DOHH2 (cell line): ENCODE measurements at regions not wholly inside any gene's neighbourhood (a gene's known extent, or its start where the extent isn't known, plus 50 kb on each side); places are given as distances from the start of the nearest gene placed in this dataset.

Experiments
- H3F3A ChIP-seq: fragments of 200-600 bp; sonication (generic), shearing (Covaris generic); 2 replicates; pipeline ENCODE4 v1.6.0; 2016; ENCODE audit warnings: antibody characterized with exemption, mild to moderate bottlenecking; ENCODE audit not compliant: control insufficient read depth, insufficient read depth
- H3K27ac ChIP-seq: fragments of 200-600 bp; sonication (generic); 2 replicates; pipeline ENCODE4 v1.5.1; 2014; ENCODE audit warnings: low read depth, mild to moderate bottlenecking, low read length, moderate library complexity
- H3K27me3 ChIP-seq: fragments of 200-600 bp; sonication (generic); 2 replicates; pipeline ENCODE4 v1.6.1; 2014; ENCODE audit warnings: mild to moderate bottlenecking, low read length, mixed read lengths; ENCODE audit not compliant: control insufficient read depth
- H3K36me3 ChIP-seq: fragments of 200-600 bp; sonication (generic); 2 replicates; pipeline ENCODE4 v1.6.1; 2014; ENCODE audit warnings: mild to moderate bottlenecking, low read length, moderate library complexity, mixed read lengths; ENCODE audit not compliant: control insufficient read depth
- H3K4me1 ChIP-seq: fragments of 200-600 bp; sonication (generic); 2 replicates; pipeline ENCODE4 v1.6.1; 2014; ENCODE audit warnings: mild to moderate bottlenecking, low read length, mixed read lengths; ENCODE audit not compliant: control insufficient read depth
- H3K4me2 ChIP-seq: fragments of 200-600 bp; sonication (generic); 2 replicates; pipeline ENCODE4 v1.6.0; 2014; ENCODE audit warnings: mild to moderate bottlenecking, low read length, moderate library complexity
- H3K4me3 ChIP-seq: fragments of 200-600 bp; sonication (generic); 2 replicates; pipeline ENCODE4 v1.5.1; 2014; ENCODE audit warnings: mild to moderate bottlenecking, low read length, mixed read lengths
- H3K79me2 ChIP-seq: fragments of 200-600 bp; sonication (generic); 2 replicates; pipeline ENCODE4 v1.6.1; 2014; ENCODE audit warnings: mild to moderate bottlenecking, low read length, mixed read lengths; ENCODE audit not compliant: control insufficient read depth
- H3K9me2 ChIP-seq: fragments of 200-600 bp; sonication (generic); replicated peaks from 2 replicates; pipeline ENCODE4 v1.6.1; 2014; ENCODE audit warnings: mild to moderate bottlenecking, low read length, mixed read lengths; ENCODE audit not compliant: control insufficient read depth
- H3K9me3 ChIP-seq: fragments of 200-600 bp; sonication (generic); 2 replicates; pipeline ENCODE4 v1.6.1; 2014; ENCODE audit warnings: antibody characterized with exemption, low read length, mixed read lengths; ENCODE audit not compliant: control insufficient read depth, insufficient read depth
- H4K20me1 ChIP-seq: fragments of 200-600 bp; sonication (generic); 2 replicates; pipeline ENCODE4 v1.6.0; 2014; ENCODE audit warnings: low read depth, mild to moderate bottlenecking, antibody characterized with exemption, low read length, moderate library complexity; ENCODE audit not compliant: control insufficient read depth, insufficient read depth
- EZH2phosphoT487 ChIP-seq: fragments of 200-600 bp; sonication (generic); IDR thresholded peaks from 2 replicates; pipeline ENCODE4 v1.6.1; 2017; ENCODE audit warnings: borderline replicate concordance, mild to moderate bottlenecking, antibody characterized with exemption, low read length, moderate library complexity, mixed read lengths
- TF ChIP-seq, protein P1 (sequence below): fragments of 200-600 bp; sonication (generic); IDR thresholded peaks from one replicate; pipeline ENCODE4 v1.5.1; 2014; ENCODE audit warnings: antibody characterized with exemption, mild to moderate bottlenecking, low read depth, low read length; ENCODE audit not compliant: poor library complexity, severe bottlenecking

- Histone ChIP-seq H3K9me2 (no peaks in the 10 kb centered on the region), H3K4me2 (no peak overlapping the region), H3K27ac (no peak overlapping the region), H4K20me1 (no peaks in the 10 kb centered on the region), H3K9me3 (no peaks in the 10 kb centered on the region), H3F3A (no peaks in the 10 kb centered on the region), H3K4me3 (no peak overlapping the region), H3K27me3 (no peaks in the 10 kb centered on the region), H3K36me3 (no peaks in the 10 kb centered on the region), H3K4me1 (no peaks in the 10 kb centered on the region), H3K79me2 (no peaks in the 10 kb centered on the region)
- TF ChIP-seq, protein P1, sequence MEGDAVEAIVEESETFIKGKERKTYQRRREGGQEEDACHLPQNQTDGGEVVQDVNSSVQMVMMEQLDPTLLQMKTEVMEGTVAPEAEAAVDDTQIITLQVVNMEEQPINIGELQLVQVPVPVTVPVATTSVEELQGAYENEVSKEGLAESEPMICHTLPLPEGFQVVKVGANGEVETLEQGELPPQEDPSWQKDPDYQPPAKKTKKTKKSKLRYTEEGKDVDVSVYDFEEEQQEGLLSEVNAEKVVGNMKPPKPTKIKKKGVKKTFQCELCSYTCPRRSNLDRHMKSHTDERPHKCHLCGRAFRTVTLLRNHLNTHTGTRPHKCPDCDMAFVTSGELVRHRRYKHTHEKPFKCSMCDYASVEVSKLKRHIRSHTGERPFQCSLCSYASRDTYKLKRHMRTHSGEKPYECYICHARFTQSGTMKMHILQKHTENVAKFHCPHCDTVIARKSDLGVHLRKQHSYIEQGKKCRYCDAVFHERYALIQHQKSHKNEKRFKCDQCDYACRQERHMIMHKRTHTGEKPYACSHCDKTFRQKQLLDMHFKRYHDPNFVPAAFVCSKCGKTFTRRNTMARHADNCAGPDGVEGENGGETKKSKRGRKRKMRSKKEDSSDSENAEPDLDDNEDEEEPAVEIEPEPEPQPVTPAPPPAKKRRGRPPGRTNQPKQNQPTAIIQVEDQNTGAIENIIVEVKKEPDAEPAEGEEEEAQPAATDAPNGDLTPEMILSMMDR = no peak
These were observed 586.8 kb upstream of the MAP3K7 start for GRCh38 chr6:91173651-91174050.

DNA sequence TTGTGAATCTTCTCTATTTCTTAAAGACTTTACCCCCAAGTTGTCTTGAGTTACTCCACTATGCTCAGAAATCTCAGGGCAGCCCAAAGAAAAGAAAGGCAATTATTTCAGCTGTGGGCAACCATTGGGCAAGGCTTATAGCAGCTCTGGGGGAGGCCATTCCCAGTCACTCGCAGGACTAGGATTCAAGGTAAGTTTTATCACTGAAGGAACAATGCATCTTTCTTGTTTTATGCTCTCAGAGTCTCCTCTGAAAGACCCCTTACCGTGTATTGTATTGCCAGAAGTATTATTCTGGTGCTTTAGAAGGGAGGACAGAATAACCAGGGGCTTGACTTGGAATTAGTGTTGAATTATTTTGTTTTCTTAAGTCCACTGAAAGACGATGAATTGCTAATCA is 586.3 kb upstream of the MAP3K7 start:
- Histone ChIP-seq H3K79me2 (no peaks in the 10 kb centered on the region), H3K36me3 (no peaks in the 10 kb centered on the region), H3K4me2 (no peak overlapping the region), H3K4me1 (no peaks in the 10 kb centered on the region), H3K9me2 (no peaks in the 10 kb centered on the region), H3K4me3 (no peak overlapping the region), H4K20me1 (no peaks in the 10 kb centered on the region), H3K27me3 (no peaks in the 10 kb centered on the region), H3F3A (no peaks in the 10 kb centered on the region), H3K27ac (no peak overlapping the region), H3K9me3 (no peaks in the 10 kb centered on the region)
- TF ChIP-seq, protein P1 = no peak
- TF ChIP-seq EZH2phosphoT487 = no peak

- no peaks in the 10 kb centered on the region for H3K27me3 ChIP-seq
- no peaks in the 10 kb centered on the region for H3K9me3 ChIP-seq
- no peak overlapping the region for H3K4me3 ChIP-seq
- no peaks in the 10 kb centered on the region for H3K9me2 ChIP-seq
- no peaks in the 10 kb centered on the region for H3F3A ChIP-seq
- no peaks in the 10 kb centered on the region for H3K36me3 ChIP-seq
- H4K20me1 ChIP-seq = no peaks in the 10 kb centered on the region
- H3K27ac ChIP-seq = no peak overlapping the region
- no peaks in the 10 kb centered on the region for H3K79me2 ChIP-seq
- no peak overlapping the region for H3K4me2 ChIP-seq
- no peaks in the 10 kb centered on the region for H3K4me1 ChIP-seq
- no peak for TF ChIP-seq EZH2phosphoT487
- TF ChIP-seq, protein P1 = no peak
These were observed 585.0 kb upstream of the MAP3K7 start for GRCh38 chr6:91171754-91172462.
